ENCODE measurements at regions not wholly inside any gene's neighbourhood (a gene's known extent, or its start where the extent isn't known, plus 50 kb on each side); places are given as distances from the start of the nearest gene placed in this dataset.

DNA sequence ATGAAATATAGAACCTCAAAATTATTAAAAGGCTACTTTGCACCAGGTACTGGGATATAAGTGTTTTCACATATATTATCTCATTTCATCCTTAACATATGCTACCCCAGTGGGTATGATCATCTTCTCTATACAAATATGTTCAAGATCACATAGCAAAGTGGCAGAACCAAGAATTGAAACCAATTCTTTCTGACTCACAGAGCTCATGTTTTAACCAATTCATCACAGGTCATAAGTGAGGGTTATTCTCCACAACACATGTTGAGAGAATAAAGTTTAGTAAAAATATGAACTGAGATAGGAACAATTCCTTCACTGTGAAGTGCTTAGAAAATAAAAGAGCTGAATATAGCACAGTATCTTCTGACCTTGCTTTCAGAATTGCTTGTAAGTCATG lies 442.9 kb upstream of the RASGEF1B start:
- TF ChIP-seq CTCF (IDR thresholded peaks at IDR 0.05; ENCODE audit: insufficient read depth, low read depth, low read length, missing control alignments) = no peak
- H3K4me3 ChIP-seq (ENCODE audit: low read length) = no peak overlapping the region
- no peak for DNase-seq (ENCODE audit: low read depth)

GRCh38 chr4:81913427-81913879 lies 441.7 kb upstream of the RASGEF1B start:
- TF ChIP-seq CTCF (IDR thresholded peaks at IDR 0.05; ENCODE audit: insufficient read depth, low read depth, low read length, missing control alignments) = peak; percentile 69
- no peak overlapping the region for H3K4me3 ChIP-seq (ENCODE audit: low read length)
- peak; percentile 63 for DNase-seq (ENCODE audit: low read depth)

DNA sequence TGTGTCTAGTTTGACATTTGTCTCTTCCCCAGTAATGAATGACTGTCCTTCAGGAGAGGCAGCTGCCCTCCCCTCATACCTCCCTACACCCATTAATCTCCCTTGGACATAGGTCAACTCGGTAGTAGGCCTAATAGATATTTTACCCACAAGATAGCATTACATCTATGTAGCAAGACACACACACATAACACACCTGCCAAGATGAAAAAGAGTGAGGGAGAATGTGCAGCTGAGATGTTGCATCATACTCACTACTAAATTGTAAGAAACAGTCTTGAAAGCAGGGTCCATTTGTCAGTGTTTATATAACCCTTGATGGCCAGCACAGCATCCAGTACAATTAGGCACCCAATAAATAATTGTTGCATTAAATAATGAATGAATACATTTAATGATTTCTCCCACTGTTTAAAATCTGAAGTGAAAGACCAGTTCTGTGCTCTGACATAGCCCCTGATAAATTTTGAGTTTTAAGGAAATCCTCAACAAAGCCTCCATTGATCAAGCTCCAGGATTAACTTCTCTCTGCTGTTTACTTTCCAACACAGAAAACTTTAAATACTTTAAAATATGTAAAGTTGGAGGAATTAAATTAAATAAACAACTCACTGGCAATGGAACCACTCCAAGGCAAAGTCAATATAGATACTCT lies 440.8 kb upstream of the RASGEF1B start:
- DNase-seq (ENCODE audit: low read depth) = no peak
- no peak overlapping the region for H3K4me3 ChIP-seq (ENCODE audit: low read length)
- no peak for TF ChIP-seq CTCF (IDR thresholded peaks at IDR 0.05; ENCODE audit: insufficient read depth, low read depth, low read length, missing control alignments)

GRCh38 chr4:81906905-81907304 lies 435.2 kb upstream of the RASGEF1B start:
- no peak overlapping the region for H3K4me3 ChIP-seq (ENCODE audit: low read length)
- no peak for TF ChIP-seq CTCF (IDR thresholded peaks at IDR 0.05; ENCODE audit: insufficient read depth, low read depth, low read length, missing control alignments)
- DNase-seq (ENCODE audit: low read depth) = no peak

GRCh38 chr4:81905971-81906370 lies 434.3 kb upstream of the RASGEF1B start:
- H3K4me3 ChIP-seq (ENCODE audit: low read length) = no peak overlapping the region
- no peak for DNase-seq (ENCODE audit: low read depth)
- no peak for TF ChIP-seq CTCF (IDR thresholded peaks at IDR 0.05; ENCODE audit: insufficient read depth, low read depth, low read length, missing control alignments)

DNA sequence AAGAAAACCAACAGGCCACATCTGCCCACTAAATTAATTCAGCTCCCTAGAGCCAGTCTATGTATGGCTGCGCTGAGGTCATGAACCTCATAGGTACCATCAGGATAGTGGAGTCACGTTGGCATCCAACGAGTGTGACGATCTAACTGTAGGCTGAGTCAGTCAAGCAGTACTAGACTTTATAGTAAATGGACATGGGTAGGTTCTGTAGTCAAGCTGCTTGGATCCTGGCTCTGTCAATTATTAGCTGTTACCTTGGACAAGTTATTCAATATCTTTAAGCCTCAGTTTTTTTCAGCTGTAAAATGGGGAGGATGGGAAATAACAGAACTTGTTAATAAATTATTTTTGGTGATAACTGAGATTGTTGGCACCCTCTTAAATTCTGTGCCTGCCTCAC lies 432.4 kb upstream of the RASGEF1B start:
- TF ChIP-seq CTCF (IDR thresholded peaks at IDR 0.05; ENCODE audit: insufficient read depth, low read depth, low read length, missing control alignments) = no peak
- no peak for DNase-seq (ENCODE audit: low read depth)
- H3K4me3 ChIP-seq (ENCODE audit: low read length) = no peak overlapping the region

DNA sequence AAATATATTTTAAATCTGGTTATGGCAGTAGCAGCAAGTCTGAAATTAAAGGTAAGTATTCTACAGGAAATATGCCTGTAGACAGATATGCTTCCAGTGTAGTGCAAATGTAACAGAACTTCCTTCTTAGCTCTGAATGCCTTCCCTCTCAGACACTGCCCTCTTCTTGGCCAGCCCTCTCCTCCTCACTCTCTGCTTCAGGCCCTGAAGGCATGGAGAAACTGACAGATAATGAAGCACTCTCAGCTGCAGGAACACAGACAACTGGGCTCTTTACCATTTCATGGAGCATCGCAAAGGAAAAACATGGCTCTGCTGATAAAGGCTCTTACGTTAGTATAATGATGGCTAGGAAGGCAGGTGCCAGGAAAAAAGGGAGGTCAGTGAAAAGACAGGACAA lies 431.5 kb upstream of the RASGEF1B start:
- no peak for TF ChIP-seq CTCF (IDR thresholded peaks at IDR 0.05; ENCODE audit: insufficient read depth, low read depth, low read length, missing control alignments)
- no peak overlapping the region for H3K4me3 ChIP-seq (ENCODE audit: low read length)
- DNase-seq (ENCODE audit: low read depth) = no peak

Data from epithelial cell of esophagus (primary cell).